Adrenal gland (tissue), 5 donors: ENCODE measurements at regions not wholly inside any gene's neighbourhood (a gene's known extent, or its start where the extent isn't known, plus 50 kb on each side); places are given as distances from the start of the nearest gene placed in this dataset.

Source experiments
- POLR2A ChIP-seq, 2 donors: fragments of 450-650 bp; IDR thresholded peaks; one replicate each; pipeline ENCODE4 v1.6.1; 2017; ENCODE audit warnings: antibody characterized with exemption in 2 of 2, mild to moderate bottlenecking in 2 of 2, moderate library complexity in 1 of 2
- TF ChIP-seq, protein P1 (sequence below), 6 experiments: fragments of 450-650 bp in 4 of 6; fragments of 200-600 bp in 2 of 6; sonication (generic) in 1 of 6; IDR thresholded peaks; 1 replicate in 5 of 6; 2 replicates in 1 of 6; pipeline versions ENCODE4 v1.5.1 to v1.8.0; 2016 to 2021; ENCODE audit warnings: antibody characterized with exemption in 6 of 6, mild to moderate bottlenecking in 2 of 6, moderate library complexity in 1 of 6
- donor health status: DM: no; HTN: no; CAD: no.

DNA sequence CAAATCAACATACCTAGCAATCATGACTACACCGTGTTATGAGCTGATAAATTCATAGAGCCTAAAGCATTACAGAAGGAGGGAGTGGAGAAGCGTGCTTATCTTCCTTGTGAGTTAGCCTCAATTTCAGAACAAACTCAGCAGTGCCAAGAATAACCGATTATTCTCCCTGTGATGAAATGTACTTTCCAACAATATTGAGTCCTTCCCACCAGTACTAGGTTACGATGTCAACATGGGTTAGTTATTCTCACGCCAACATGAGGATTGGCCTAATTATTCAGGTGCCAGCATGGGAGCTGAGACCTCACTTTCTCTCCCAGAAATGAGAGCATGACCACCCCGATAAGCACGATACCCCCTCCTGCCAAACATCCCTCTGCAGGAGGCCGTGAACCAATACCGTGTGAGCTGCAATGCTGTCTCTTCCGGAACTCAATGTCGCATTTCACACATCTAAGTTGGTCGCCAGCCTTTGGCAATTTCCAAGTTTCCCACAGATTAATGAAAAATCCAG lies 193.7 kb downstream of the ENC1 start:
- TF ChIP-seq, protein P1, sequence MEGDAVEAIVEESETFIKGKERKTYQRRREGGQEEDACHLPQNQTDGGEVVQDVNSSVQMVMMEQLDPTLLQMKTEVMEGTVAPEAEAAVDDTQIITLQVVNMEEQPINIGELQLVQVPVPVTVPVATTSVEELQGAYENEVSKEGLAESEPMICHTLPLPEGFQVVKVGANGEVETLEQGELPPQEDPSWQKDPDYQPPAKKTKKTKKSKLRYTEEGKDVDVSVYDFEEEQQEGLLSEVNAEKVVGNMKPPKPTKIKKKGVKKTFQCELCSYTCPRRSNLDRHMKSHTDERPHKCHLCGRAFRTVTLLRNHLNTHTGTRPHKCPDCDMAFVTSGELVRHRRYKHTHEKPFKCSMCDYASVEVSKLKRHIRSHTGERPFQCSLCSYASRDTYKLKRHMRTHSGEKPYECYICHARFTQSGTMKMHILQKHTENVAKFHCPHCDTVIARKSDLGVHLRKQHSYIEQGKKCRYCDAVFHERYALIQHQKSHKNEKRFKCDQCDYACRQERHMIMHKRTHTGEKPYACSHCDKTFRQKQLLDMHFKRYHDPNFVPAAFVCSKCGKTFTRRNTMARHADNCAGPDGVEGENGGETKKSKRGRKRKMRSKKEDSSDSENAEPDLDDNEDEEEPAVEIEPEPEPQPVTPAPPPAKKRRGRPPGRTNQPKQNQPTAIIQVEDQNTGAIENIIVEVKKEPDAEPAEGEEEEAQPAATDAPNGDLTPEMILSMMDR (IDR thresholded peaks at IDR 0.05) = no peak
- TF ChIP-seq POLR2A (IDR thresholded peaks at IDR 0.05) = no peak
